K562 (cell line): ENCODE measurements at regions not wholly inside any gene's neighbourhood (a gene's known extent, or its start where the extent isn't known, plus 50 kb on each side); places are given as distances from the start of the nearest gene placed in this dataset.

Experiments
- EZH2 ChIP-seq: IDR thresholded peaks from 2 replicates; pipeline ENCODE4 v1.6.1; 2012; ENCODE audit warnings: low read depth, mild to moderate bottlenecking, inconsistent platforms, low read length, borderline replicate concordance
- MED1 ChIP-seq: sonication (generic); formaldehyde crosslinking; IDR thresholded peaks from 2 replicates; pipeline ENCODE4 v1.8.1; 2023; ENCODE audit warnings: missing genetic modification reagents, borderline replicate concordance
- ZNF121 ChIP-seq: sonication (generic); formaldehyde crosslinking; conservative IDR thresholded peaks from 2 replicates; pipeline ENCODE4 v1.8.0; 2022; ENCODE audit warnings: missing genetic modification reagents
- ZNF224 ChIP-seq: sonication (generic); formaldehyde crosslinking; IDR thresholded peaks from 2 replicates; pipeline ENCODE4 v1.8.0; 2022; ENCODE audit warnings: mild to moderate bottlenecking, missing genetic modification reagents
- TF ChIP-seq, protein P1 (sequence below): fragments of 250-450 bp; sonication (Bioruptor Pico); IDR thresholded peaks from 2 replicates; pipeline ENCODE4 v1.9.0; 2021; ENCODE audit warnings: mild to moderate bottlenecking
- TF ChIP-seq, protein P2 (sequence below): sonication (generic); formaldehyde crosslinking; IDR thresholded peaks from 2 replicates; pipeline ENCODE4 v1.5.0; 2020; ENCODE audit warnings: missing genetic modification reagents
- TF ChIP-seq, protein P3 (sequence below), 3 experiments: IDR thresholded peaks in 2 of 3; conservative IDR thresholded peaks in 1 of 3; 2 replicates each; pipeline ENCODE4 v1.5.1; 2011 to 2012; ENCODE audit warnings: low read length in 3 of 3, mild to moderate bottlenecking in 3 of 3, control low read depth in 2 of 3, improper control_type of control experiment in 1 of 3, inconsistent platforms in 1 of 3, low read depth in 1 of 3, mixed read lengths in 1 of 3, moderate library complexity in 1 of 3; ENCODE audit not compliant: insufficient read depth in 2 of 3

DNA sequence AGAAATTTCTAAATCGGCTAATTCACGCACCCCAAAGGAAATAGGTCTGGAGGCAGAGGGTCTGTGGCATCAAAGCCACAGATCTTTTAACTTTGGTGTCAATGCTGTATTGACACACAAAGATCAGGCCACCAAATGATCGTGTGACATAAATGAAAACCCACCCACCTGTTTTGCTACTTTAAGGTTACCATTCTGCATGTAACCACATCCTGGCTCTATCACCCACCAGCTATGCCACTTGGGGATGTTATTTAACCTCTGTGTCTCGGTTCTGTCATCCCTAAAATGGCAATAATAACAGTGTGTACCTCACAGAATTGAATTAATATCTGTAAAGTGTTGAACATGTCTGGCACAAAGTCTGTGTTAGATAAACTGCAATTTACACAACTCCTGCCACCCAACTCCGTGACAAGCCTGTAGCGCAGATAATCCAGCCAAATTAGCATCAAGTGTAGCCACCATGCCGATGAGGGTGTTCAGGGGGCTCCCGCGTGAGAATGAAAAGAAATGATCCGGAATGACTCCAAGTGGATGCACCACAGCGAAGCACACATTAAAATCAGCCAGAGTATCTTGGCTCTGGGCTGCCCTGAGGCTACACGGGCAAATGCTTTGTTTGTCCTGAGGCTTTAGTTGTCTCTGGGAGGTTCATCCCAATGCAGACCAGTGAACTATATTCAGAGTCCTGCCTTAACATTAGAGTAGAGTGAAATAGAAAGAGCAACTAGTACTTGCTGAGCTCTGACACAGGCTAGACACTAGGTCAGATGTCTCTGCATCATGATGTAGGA is 158.4 kb upstream of the NEBL start:
- TF ChIP-seq EZH2, result no peak
- TF ChIP-seq ZNF121 (CRISPR knock-in tag), result no peak
- TF ChIP-seq, protein P1, sequence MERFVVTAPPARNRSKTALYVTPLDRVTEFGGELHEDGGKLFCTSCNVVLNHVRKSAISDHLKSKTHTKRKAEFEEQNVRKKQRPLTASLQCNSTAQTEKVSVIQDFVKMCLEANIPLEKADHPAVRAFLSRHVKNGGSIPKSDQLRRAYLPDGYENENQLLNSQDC, result no peak
- no peak for TF ChIP-seq ZNF224 (CRISPR knock-in tag)
- TF ChIP-seq, protein P2, sequence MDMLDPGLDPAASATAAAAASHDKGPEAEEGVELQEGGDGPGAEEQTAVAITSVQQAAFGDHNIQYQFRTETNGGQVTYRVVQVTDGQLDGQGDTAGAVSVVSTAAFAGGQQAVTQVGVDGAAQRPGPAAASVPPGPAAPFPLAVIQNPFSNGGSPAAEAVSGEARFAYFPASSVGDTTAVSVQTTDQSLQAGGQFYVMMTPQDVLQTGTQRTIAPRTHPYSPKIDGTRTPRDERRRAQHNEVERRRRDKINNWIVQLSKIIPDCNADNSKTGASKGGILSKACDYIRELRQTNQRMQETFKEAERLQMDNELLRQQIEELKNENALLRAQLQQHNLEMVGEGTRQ, result no peak
- TF ChIP-seq, protein P3, sequence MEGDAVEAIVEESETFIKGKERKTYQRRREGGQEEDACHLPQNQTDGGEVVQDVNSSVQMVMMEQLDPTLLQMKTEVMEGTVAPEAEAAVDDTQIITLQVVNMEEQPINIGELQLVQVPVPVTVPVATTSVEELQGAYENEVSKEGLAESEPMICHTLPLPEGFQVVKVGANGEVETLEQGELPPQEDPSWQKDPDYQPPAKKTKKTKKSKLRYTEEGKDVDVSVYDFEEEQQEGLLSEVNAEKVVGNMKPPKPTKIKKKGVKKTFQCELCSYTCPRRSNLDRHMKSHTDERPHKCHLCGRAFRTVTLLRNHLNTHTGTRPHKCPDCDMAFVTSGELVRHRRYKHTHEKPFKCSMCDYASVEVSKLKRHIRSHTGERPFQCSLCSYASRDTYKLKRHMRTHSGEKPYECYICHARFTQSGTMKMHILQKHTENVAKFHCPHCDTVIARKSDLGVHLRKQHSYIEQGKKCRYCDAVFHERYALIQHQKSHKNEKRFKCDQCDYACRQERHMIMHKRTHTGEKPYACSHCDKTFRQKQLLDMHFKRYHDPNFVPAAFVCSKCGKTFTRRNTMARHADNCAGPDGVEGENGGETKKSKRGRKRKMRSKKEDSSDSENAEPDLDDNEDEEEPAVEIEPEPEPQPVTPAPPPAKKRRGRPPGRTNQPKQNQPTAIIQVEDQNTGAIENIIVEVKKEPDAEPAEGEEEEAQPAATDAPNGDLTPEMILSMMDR (IDR thresholded peaks at IDR 0.05 in 2 of 3, conservative IDR thresholded peaks at IDR 0.05 in 1 of 3; ENCODE audit: insufficient read depth in 2 of 3, low read depth in 1 of 3, low read length in 3 of 3), result no peak
- no peak for TF ChIP-seq MED1 (CRISPR knock-in tag)
